ENCODE measurements at regions not wholly inside any gene's neighbourhood (a gene's known extent, or its start where the extent isn't known, plus 50 kb on each side); places are given as distances from the start of the nearest gene placed in this dataset.

GRCh38 chr5:100755435-100755834, 147.6 kb downstream of the ST8SIA4 start:
- TF ChIP-seq NR2F2 (IDR thresholded peaks at IDR 0.05) (no peak), JUND (IDR thresholded peaks at IDR 0.05) (no peak), GABPA (IDR thresholded peaks at IDR 0.05 in 1 of 2, conservative IDR thresholded peaks at IDR 0.05 in 1 of 2) (no peak), YY1 (IDR thresholded peaks at IDR 0.05) (no peak), FOXA2 (IDR thresholded peaks at IDR 0.05) (no peak), RXRA (IDR thresholded peaks at IDR 0.05) (no peak), HNF4A (conservative IDR thresholded peaks at IDR 0.05) (no peak), RAD21 (IDR thresholded peaks at IDR 0.05) (no peak), FOXA1 (IDR thresholded peaks at IDR 0.05) (no peak), HNF4G (IDR thresholded peaks at IDR 0.05) (no peak), CTCF (IDR thresholded peaks at IDR 0.05; ENCODE audit: low read depth, low read length, missing input control) (no peak), TAF1 (conservative IDR thresholded peaks at IDR 0.05) (no peak)
- TF ChIP-seq, protein P1, sequence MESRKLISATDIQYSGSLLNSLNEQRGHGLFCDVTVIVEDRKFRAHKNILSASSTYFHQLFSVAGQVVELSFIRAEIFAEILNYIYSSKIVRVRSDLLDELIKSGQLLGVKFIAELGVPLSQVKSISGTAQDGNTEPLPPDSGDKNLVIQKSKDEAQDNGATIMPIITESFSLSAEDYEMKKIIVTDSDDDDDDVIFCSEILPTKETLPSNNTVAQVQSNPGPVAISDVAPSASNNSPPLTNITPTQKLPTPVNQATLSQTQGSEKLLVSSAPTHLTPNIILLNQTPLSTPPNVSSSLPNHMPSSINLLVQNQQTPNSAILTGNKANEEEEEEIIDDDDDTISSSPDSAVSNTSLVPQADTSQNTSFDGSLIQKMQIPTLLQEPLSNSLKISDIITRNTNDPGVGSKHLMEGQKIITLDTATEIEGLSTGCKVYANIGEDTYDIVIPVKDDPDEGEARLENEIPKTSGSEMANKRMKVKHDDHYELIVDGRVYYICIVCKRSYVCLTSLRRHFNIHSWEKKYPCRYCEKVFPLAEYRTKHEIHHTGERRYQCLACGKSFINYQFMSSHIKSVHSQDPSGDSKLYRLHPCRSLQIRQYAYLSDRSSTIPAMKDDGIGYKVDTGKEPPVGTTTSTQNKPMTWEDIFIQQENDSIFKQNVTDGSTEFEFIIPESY (IDR thresholded peaks at IDR 0.05): no peak
- TF ChIP-seq, protein P2, sequence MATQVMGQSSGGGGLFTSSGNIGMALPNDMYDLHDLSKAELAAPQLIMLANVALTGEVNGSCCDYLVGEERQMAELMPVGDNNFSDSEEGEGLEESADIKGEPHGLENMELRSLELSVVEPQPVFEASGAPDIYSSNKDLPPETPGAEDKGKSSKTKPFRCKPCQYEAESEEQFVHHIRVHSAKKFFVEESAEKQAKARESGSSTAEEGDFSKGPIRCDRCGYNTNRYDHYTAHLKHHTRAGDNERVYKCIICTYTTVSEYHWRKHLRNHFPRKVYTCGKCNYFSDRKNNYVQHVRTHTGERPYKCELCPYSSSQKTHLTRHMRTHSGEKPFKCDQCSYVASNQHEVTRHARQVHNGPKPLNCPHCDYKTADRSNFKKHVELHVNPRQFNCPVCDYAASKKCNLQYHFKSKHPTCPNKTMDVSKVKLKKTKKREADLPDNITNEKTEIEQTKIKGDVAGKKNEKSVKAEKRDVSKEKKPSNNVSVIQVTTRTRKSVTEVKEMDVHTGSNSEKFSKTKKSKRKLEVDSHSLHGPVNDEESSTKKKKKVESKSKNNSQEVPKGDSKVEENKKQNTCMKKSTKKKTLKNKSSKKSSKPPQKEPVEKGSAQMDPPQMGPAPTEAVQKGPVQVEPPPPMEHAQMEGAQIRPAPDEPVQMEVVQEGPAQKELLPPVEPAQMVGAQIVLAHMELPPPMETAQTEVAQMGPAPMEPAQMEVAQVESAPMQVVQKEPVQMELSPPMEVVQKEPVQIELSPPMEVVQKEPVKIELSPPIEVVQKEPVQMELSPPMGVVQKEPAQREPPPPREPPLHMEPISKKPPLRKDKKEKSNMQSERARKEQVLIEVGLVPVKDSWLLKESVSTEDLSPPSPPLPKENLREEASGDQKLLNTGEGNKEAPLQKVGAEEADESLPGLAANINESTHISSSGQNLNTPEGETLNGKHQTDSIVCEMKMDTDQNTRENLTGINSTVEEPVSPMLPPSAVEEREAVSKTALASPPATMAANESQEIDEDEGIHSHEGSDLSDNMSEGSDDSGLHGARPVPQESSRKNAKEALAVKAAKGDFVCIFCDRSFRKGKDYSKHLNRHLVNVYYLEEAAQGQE (IDR thresholded peaks at IDR 0.05): no peak
- TF ChIP-seq, protein P3, sequence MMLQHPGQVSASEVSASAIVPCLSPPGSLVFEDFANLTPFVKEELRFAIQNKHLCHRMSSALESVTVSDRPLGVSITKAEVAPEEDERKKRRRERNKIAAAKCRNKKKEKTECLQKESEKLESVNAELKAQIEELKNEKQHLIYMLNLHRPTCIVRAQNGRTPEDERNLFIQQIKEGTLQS (IDR thresholded peaks at IDR 0.05): no peak
- Histone ChIP-seq H3K27ac (ENCODE audit: low read depth in 1 of 2, low read length in 2 of 2) (no peak overlapping the region), H3K36me3 (ENCODE audit: control insufficient read depth in 4 of 4, insufficient read depth in 3 of 4, low read depth in 1 of 4, low read length in 3 of 4) (no peaks in the 10 kb centered on the region), H3K9ac (ENCODE audit: low read depth in 1 of 2, low read length in 2 of 2) (no peak overlapping the region), H3K9me3 (ENCODE audit: control insufficient read depth in 4 of 4, low read length in 3 of 4) (no peaks in the 10 kb centered on the region), H3K4me3 (ENCODE audit: low read depth in 1 of 3, low read length in 3 of 3) (no peak overlapping the region), H3K27me3 (ENCODE audit: control insufficient read depth in 4 of 4, insufficient read depth in 4 of 4, low read length in 3 of 4) (peaks cover 0 to 2% (median 0%) of the 10 kb centered on the region in 4 donors), H3K4me1 (ENCODE audit: control insufficient read depth in 4 of 4, insufficient read depth in 4 of 4, low read length in 3 of 4) (peaks cover 0 to 1% (median 0%) of the 10 kb centered on the region in 4 donors)
- DNase-seq (ENCODE audit: low spot score): no peak
- 48% methylated on average over 2 of the region's 2 CpGs for WGBS
